ENCODE measurements at regions not wholly inside any gene's neighbourhood (a gene's known extent, or its start where the extent isn't known, plus 50 kb on each side); places are given as distances from the start of the nearest gene placed in this dataset.
"Not testable (repeated sequence)": the region's sequence is repeated elsewhere in the genome, so short reads cannot be mapped to it uniquely, and the experiment has no call there.

DNA sequence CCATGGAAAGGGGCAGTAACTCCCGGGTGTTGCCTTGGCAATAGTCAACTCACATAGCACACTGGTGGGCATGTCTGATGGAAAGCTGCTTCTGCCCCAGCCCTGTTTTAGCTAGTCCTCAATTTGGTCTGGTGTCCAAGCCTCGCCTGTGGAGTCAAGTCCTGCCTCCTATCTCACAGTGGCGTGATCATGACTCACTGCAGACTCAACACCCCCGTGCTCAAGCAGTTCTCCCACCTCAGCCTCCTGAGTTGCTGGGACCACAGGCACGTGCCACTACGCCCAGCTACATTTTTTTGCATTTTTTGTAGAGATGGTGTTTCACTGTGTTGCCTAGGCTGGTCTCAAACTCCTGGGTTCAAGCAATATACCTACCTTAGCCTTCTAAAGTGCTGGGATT, 218.9 kb upstream of the FRG2C start:
- H3K9me3 Mint-ChIP-seq; DNase-seq (ENCODE audit: extremely low spot score, unreplicated experiment); H3K27me3 Mint-ChIP-seq; H3K4me3 Mint-ChIP-seq; H3K27ac Mint-ChIP-seq; H3K4me1 Mint-ChIP-seq (ENCODE audit: unreplicated experiment); H3K36me3 Mint-ChIP-seq: not testable (repeated sequence)

DNA sequence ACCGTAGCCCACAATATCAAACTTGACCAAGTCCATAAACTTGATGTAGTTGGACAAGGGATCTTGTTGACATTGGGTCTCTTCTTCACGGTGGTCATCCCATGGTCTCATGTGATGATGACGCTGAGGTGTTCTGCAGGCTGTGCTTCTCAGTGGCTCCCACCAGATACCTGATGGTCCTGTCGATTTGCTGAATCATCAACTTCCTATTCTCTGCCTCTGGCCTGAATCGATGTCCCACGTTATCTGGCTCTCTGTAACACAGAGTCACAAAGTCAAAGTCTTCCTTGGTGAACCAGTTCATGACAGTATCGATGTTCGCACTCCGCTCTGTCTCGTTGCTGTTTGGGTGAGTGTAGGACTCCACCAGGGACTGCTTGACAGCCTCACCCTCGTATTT, 217.2 kb upstream of the FRG2C start:
- H3K27me3 Mint-ChIP-seq; H3K27ac Mint-ChIP-seq; H3K4me1 Mint-ChIP-seq (ENCODE audit: unreplicated experiment); DNase-seq (ENCODE audit: extremely low spot score, unreplicated experiment); H3K9me3 Mint-ChIP-seq; H3K36me3 Mint-ChIP-seq; H3K4me3 Mint-ChIP-seq: not testable (repeated sequence)

DNA sequence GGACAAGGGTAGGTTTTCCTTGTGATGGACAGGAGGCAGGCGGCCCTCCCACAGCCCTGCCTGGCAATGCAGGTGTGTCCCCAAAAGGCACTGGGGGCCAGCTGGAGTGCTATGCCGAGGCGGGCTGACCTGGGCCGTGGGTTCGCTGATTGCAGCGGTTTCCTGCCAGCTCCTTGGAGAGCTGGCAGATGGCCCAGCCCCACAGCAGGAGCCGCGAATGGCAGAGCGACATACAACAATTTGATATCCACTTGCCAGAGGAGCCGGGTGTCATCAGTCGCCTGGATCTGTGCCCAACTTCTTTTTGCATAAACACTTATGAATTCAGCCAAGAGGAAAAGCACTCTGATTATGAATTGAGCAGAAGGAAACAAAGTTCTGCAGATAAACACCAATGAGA, 210.8 kb upstream of the FRG2C start:
- H3K27ac Mint-ChIP-seq; H3K9me3 Mint-ChIP-seq; H3K4me3 Mint-ChIP-seq; H3K36me3 Mint-ChIP-seq; H3K4me1 Mint-ChIP-seq (ENCODE audit: unreplicated experiment); DNase-seq (ENCODE audit: extremely low spot score, unreplicated experiment); H3K27me3 Mint-ChIP-seq: not testable (repeated sequence)

DNA sequence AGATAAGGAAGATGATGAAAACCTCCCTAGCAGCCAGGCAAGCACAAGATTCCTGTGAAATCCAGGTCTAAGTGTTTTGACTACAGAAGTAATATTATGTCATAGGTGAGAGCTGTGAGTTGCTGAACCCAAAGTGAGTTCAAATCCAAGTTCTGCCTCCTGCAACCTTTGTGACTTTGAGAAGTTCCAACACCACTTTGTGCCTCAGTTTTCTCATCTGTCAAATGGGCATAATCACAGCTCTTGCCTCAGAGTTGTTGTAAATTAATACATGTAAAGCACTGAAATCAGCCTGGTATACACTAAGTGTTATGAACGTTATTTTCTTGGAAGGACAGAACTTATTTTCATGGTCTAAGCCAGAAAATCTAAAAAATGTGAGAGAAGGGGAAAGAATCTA, 210.3 kb upstream of the FRG2C start:
- H3K27ac Mint-ChIP-seq, H3K4me3 Mint-ChIP-seq, H3K27me3 Mint-ChIP-seq: not testable (repeated sequence)

DNA sequence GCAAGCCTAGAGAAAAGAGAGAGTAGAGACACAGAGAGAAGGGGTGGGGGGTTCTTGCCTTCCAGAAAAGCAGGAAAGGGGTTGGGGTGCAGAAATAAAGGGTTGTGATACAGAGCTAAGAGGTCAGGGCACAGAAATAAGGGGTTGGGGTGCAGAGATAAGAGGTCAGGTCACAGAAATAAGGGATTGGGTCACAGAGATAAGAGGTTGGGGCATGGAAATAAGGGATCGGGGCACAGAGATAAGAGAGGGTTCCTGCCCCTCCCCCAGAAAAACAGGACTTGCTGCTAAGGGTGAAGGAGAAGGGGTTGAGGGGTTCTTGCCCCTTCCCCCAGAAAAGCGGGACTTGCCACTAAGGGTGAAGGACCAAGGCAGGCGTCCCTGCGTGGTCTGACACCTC, 189.6 kb upstream of the FRG2C start:
- DNase-seq (ENCODE audit: extremely low spot score, unreplicated experiment); H3K4me3 Mint-ChIP-seq; H3K27ac Mint-ChIP-seq; H3K4me1 Mint-ChIP-seq (ENCODE audit: unreplicated experiment); H3K9me3 Mint-ChIP-seq; H3K27me3 Mint-ChIP-seq; H3K36me3 Mint-ChIP-seq: not testable (repeated sequence)

More for the DNA sequence above, 210.3 kb upstream of the FRG2C start:
- not testable (repeated sequence) for H3K9me3 Mint-ChIP-seq; H3K36me3 Mint-ChIP-seq; DNase-seq (ENCODE audit: extremely low spot score, unreplicated experiment); H3K4me1 Mint-ChIP-seq (ENCODE audit: unreplicated experiment)

DNA sequence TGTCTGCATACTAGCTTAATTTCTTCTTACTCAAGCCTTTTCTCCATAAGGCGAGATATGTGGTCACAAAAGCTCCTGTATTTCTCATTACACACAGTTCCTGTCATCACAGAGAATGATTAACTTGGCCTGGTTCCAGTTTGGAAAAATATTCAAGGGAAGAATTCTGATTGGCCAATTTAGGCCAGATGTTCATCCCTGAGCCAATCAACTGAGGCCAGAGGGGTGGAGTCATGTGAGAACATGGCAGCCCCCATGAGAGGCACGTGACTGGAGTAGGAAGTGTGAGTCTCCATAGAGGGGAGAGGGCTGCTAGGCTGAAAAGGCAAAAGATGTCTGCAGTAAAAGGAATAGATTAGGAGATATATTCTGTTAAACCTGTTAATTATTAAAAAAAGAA, 167.5 kb upstream of the FRG2C start:
- not testable (repeated sequence) for DNase-seq (ENCODE audit: extremely low spot score, unreplicated experiment); H3K9me3 Mint-ChIP-seq; H3K4me3 Mint-ChIP-seq; H3K36me3 Mint-ChIP-seq; H3K27me3 Mint-ChIP-seq; H3K27ac Mint-ChIP-seq; H3K4me1 Mint-ChIP-seq (ENCODE audit: unreplicated experiment)

DNA sequence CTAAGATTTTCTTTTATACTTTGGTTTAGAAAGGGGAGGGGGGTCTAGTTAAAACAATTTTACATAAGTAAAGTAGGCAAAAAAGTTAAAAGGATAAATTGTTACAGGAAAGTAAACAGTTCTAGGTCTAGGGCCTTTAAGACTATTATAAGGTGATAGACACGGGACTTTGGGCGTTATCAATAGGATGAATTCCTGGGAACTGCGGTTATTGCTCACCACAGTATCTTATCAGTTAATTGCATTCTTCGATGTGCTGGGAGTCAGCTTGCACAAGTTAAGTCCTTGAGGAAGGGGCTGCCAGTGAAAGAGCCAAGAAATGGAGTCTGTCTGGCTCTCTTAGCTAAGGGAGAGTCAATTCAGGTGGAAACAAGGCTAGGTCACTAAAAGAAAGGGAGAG, 163.8 kb upstream of the FRG2C start:
- H3K27ac Mint-ChIP-seq; H3K36me3 Mint-ChIP-seq; DNase-seq (ENCODE audit: extremely low spot score, unreplicated experiment); H3K27me3 Mint-ChIP-seq; H3K4me3 Mint-ChIP-seq; H3K9me3 Mint-ChIP-seq: not testable (repeated sequence)
- peaks cover 18% of the 10 kb centered on the region for H3K4me1 Mint-ChIP-seq (ENCODE audit: unreplicated experiment)

DNA sequence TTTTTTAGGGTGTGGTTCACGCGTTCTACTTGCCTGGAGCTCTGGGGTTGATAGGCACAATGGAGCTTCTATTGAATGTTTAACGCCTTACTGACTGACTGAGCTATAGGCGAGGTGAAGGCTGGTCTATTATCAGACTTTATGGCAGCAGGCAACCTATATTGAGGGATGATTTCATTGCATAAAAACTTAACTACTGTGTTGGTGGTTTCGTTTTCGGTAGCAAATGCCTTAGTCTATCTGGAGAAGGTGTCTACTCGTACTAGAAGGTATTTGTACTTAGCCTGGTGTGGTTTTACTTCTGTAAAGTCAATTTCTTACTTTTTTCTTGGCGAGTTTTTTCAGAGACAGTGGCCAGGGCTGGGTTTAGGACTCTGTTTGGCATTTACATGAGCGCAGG, 162.0 kb upstream of the FRG2C start:
- Mint-ChIP-seq H3K4me1 (ENCODE audit: unreplicated experiment) (peaks cover 18% of the 10 kb centered on the region), H3K27ac (peak overlapping the region; percentile 81), H3K4me3 (peak overlapping the region; percentile 75)
- DNase-seq (ENCODE audit: extremely low spot score, unreplicated experiment); H3K36me3 Mint-ChIP-seq; H3K9me3 Mint-ChIP-seq; H3K27me3 Mint-ChIP-seq: not testable (repeated sequence)

DNA sequence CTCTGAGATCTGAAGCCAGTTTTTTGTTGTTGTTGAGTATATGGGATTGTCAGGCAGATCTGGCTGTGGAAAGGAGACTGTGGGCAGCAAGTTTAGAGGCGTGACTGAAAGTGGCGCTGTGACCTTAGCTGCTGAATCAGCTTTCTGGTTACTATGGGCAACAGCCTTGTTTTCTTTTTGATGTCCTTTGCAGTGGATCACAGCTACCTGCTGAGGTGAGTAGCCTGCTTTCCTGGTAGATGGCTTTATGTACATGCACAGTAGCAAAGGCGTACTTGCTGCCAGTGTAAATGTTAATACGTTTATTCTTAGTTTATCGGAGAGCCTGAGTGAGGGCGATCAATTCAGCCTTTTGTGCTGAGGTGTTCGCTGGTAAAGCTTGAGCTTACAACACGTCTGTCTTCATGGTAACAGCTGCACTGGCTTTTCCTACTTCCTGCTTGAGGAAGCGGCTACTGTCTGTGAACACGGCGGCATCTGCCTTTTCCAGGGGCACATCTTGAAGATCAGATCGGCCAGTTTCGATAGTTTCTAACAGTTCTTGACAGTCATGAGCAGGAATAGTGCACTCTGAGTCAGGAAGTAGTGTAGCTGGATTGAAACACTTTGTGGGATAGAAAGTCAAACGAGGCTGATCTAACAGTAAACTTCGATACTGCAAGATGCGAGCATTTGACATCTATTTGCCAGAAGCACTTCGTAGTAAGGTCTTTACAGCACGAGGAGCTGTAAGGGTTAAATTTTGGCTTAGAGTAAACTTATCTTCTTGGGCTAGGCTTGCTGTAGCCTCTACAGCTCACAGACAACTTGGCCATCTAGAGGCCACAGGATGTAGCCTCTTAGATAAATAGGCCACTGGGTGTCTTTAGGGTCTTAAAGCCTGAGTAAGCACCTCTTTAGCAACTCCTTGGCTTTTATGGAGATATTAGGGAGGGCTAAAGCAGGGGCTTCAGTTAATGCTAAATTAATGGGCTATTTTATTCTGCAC, 161.1 kb upstream of the FRG2C start:
- DNase-seq (ENCODE audit: extremely low spot score, unreplicated experiment); H3K36me3 Mint-ChIP-seq; H3K27me3 Mint-ChIP-seq; H3K9me3 Mint-ChIP-seq: not testable (repeated sequence)
- H3K4me3 Mint-ChIP-seq = peak overlapping the region; percentile 75
- peak overlapping the region; percentile 81 for H3K27ac Mint-ChIP-seq
- TF ChIP-seq, protein P1, sequence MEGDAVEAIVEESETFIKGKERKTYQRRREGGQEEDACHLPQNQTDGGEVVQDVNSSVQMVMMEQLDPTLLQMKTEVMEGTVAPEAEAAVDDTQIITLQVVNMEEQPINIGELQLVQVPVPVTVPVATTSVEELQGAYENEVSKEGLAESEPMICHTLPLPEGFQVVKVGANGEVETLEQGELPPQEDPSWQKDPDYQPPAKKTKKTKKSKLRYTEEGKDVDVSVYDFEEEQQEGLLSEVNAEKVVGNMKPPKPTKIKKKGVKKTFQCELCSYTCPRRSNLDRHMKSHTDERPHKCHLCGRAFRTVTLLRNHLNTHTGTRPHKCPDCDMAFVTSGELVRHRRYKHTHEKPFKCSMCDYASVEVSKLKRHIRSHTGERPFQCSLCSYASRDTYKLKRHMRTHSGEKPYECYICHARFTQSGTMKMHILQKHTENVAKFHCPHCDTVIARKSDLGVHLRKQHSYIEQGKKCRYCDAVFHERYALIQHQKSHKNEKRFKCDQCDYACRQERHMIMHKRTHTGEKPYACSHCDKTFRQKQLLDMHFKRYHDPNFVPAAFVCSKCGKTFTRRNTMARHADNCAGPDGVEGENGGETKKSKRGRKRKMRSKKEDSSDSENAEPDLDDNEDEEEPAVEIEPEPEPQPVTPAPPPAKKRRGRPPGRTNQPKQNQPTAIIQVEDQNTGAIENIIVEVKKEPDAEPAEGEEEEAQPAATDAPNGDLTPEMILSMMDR (conservative IDR thresholded peaks at IDR 0.05) = peak; percentile 49
- H3K4me1 Mint-ChIP-seq (ENCODE audit: unreplicated experiment) = peaks cover 18% of the 10 kb centered on the region

DNA sequence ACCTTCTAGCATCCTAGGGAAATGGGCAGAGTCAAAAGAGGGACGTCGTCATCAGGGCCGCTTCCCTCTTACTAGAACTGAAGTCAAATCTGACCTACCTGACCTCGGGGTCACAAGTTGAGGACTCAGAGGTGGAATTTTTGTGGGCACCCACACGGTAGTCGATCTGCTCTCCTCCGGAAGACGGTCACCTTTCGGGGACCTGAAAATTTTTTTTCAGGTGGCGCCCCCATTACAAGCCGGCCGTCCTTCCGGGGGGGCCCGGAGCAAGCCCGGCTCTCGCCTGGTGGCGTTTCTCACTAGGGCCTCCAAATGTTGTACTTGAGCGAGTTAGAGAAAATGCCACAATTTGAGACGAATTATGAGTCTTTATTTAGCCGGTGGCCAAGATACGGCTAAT, 157.5 kb upstream of the FRG2C start:
- peaks cover 4% of the 10 kb centered on the region for H3K36me3 Mint-ChIP-seq
- no peak for DNase-seq (ENCODE audit: extremely low spot score, unreplicated experiment)
- no peaks in the 10 kb centered on the region for H3K27me3 Mint-ChIP-seq
- TF ChIP-seq, protein P1 (conservative IDR thresholded peaks at IDR 0.05) = no peak
- H3K9me3 Mint-ChIP-seq = peaks cover 11% of the 10 kb centered on the region
- no peak overlapping the region for H3K27ac Mint-ChIP-seq
- H3K4me3 Mint-ChIP-seq = no peak overlapping the region
- peaks cover 15% of the 10 kb centered on the region for H3K4me1 Mint-ChIP-seq (ENCODE audit: unreplicated experiment)

DNA sequence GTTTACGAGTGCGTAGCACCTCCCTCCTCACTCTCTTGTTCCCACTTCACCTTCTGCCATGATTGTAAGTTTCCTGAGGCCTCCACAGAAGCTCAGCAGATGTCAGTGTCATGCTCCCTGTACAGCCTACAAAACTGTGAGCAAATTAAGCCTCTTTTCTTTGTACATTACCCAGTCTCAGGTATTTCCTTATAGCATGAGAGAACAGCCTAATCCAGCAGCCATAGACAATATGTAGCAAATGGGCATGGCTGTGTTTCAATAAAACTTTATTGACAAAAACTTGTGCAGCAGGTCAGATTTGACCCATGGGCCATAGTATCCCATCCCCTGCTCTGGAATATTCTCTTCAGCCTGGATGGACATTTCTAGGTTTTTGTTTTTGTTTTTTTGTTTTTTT, 156.2 kb upstream of the FRG2C start:
- not testable (repeated sequence) for DNase-seq (ENCODE audit: extremely low spot score, unreplicated experiment); H3K27me3 Mint-ChIP-seq; H3K27ac Mint-ChIP-seq; H3K36me3 Mint-ChIP-seq; H3K4me3 Mint-ChIP-seq; H3K4me1 Mint-ChIP-seq (ENCODE audit: unreplicated experiment)
- H3K9me3 Mint-ChIP-seq = peaks cover 11% of the 10 kb centered on the region

DNA sequence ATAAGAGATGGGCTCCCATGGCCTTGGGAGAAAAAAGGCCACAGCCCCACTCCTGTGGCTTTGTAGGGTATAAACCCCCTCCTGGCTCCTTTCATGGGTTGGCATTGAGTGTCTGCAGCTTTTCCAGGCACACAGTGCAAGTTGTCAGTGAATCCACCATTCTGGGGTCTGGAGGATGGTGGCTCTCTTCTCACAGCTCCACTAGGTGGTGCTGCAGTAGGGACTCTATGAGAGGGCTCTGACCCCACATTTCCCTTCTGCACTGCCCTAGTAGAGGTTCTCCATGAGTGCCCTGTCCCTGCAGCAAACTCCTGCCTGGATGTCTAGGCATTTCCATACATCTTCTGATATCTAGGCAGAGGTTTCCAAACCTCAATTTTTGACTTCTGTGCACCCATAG, 136.5 kb upstream of the FRG2C start:
- not testable (repeated sequence) for H3K4me3 Mint-ChIP-seq; H3K9me3 Mint-ChIP-seq; H3K36me3 Mint-ChIP-seq; H3K27ac Mint-ChIP-seq; DNase-seq (ENCODE audit: extremely low spot score, unreplicated experiment); H3K27me3 Mint-ChIP-seq; H3K4me1 Mint-ChIP-seq (ENCODE audit: unreplicated experiment)
